ENCODE measurements at regions not wholly inside any gene's neighbourhood (a gene's known extent, or its start where the extent isn't known, plus 50 kb on each side); places are given as distances from the start of the nearest gene placed in this dataset.

GRCh38 chr6:119942078-119942752 lies 592.7 kb upstream of the MAN1A1 start:
- ATAC-seq: no peak
- intact Hi-C loops (cut with micrococcal nuclease; ENCODE audit: unreplicated experiment) (no loop called here), in situ Hi-C loops (cut with HindIII; ENCODE audit: low pct_unique_long_range_greater_than_20kb, low sequenced_read_pairs) (no loop called here)
- TF ChIP-seq TCF7L2 (IDR thresholded peaks at IDR 0.05; ENCODE audit: low read depth, low read length): no peak
- TF ChIP-seq CTCF (IDR thresholded peaks at IDR 0.05): no peak
- TF ChIP-seq REST (IDR thresholded peaks at IDR 0.05; ENCODE audit: insufficient read depth in 1 of 2, low read depth in 2 of 2, low read length in 1 of 2): no peak
- TF ChIP-seq SIN3A (IDR thresholded peaks at IDR 0.05; ENCODE audit: borderline replicate concordance, insufficient read depth, low read depth, low read length): no peak
- no peak for TF ChIP-seq POLR2AphosphoS5 (IDR thresholded peaks at IDR 0.05; ENCODE audit: low read depth, low read length)
- CTCF ChIA-PET: no interaction called here
- POLR2A ChIA-PET: no interaction called here
- DNase-seq (ENCODE audit: low read depth, low spot score): no peak
- Histone ChIP-seq H3K4me3 (ENCODE audit: low read depth in 2 of 2, low read length in 2 of 2) (no peak overlapping the region), H3K27ac (ENCODE audit: low read length) (no peak overlapping the region), H3K27me3 (ENCODE audit: control insufficient read depth, insufficient read depth, low read length) (no peaks in the 10 kb centered on the region), H3K36me3 (ENCODE audit: control insufficient read depth, insufficient read depth, low read length) (no peaks in the 10 kb centered on the region), H3K4me1 (ENCODE audit: control insufficient read depth, insufficient read depth, low read length) (no peaks in the 10 kb centered on the region), H3K9me3 (ENCODE audit: control insufficient read depth, insufficient read depth, low read depth, low read length) (no peaks in the 10 kb centered on the region)
- no TSS peak for BruUV-seq (replicated peaks)

- ChIA-PET CTCF (no interaction called here), POLR2A (no interaction called here)
- Histone ChIP-seq H3K4me1 (ENCODE audit: control insufficient read depth, insufficient read depth, low read length) (no peaks in the 10 kb centered on the region), H3K9me3 (ENCODE audit: control insufficient read depth, insufficient read depth, low read depth, low read length) (no peaks in the 10 kb centered on the region), H3K27ac (ENCODE audit: low read length) (no peak overlapping the region), H3K36me3 (ENCODE audit: control insufficient read depth, insufficient read depth, low read length) (no peaks in the 10 kb centered on the region), H3K4me3 (ENCODE audit: low read depth in 2 of 2, low read length in 2 of 2) (no peak overlapping the region), H3K27me3 (ENCODE audit: control insufficient read depth, insufficient read depth, low read length) (no peaks in the 10 kb centered on the region)
- ATAC-seq (no peak), DNase-seq (ENCODE audit: low read depth, low spot score) (no peak)
- no peak for TF ChIP-seq REST (IDR thresholded peaks at IDR 0.05; ENCODE audit: insufficient read depth in 1 of 2, low read depth in 2 of 2, low read length in 1 of 2)
- no peak for TF ChIP-seq TCF7L2 (IDR thresholded peaks at IDR 0.05; ENCODE audit: low read depth, low read length)
- TF ChIP-seq POLR2AphosphoS5 (IDR thresholded peaks at IDR 0.05; ENCODE audit: low read depth, low read length): no peak
- no peak for TF ChIP-seq CTCF (IDR thresholded peaks at IDR 0.05)
- no peak for TF ChIP-seq SIN3A (IDR thresholded peaks at IDR 0.05; ENCODE audit: borderline replicate concordance, insufficient read depth, low read depth, low read length)
- intact Hi-C loops (cut with micrococcal nuclease; ENCODE audit: unreplicated experiment): no loop called here
- no TSS peak for BruUV-seq (replicated peaks)
- in situ Hi-C loops (cut with HindIII; ENCODE audit: low pct_unique_long_range_greater_than_20kb, low sequenced_read_pairs): no loop called here
These were observed 589.2 kb upstream of the MAN1A1 start for GRCh38 chr6:119938752-119939151.
